GM18505 (cell line): ENCODE measurements at regions not wholly inside any gene's neighbourhood (a gene's known extent, or its start where the extent isn't known, plus 50 kb on each side); places are given as distances from the start of the nearest gene placed in this dataset.
"Not testable (repeated sequence)": the region's sequence is repeated elsewhere in the genome, so short reads cannot be mapped to it uniquely, and the experiment has no call there.

Experiments used
- ATAC-seq: cut with Tn5 transposase; IDR thresholded peaks from one replicate; pipeline ENCODE4 v1.9.1; 2021; ENCODE audit not compliant: unreplicated experiment
- POLR2A ChIP-seq: IDR thresholded peaks from 4 replicates; pipeline ENCODE4 v1.6.1; 2011; ENCODE audit warnings: borderline replicate concordance; ENCODE audit not compliant: insufficient read depth, insufficient read length; ENCODE audit errors: extremely low read depth

- no peak for ATAC-seq
- no peak for TF ChIP-seq POLR2A
Measured at GRCh38 chr5:60463179-60463868, 236.6 kb downstream of the DEPDC1B start.

GRCh38 chr5:60458666-60459065 is 241.3 kb downstream of the DEPDC1B start:
- ATAC-seq = no peak
- TF ChIP-seq POLR2A = no peak

- ATAC-seq = no peak
- TF ChIP-seq POLR2A = no peak
Measured at GRCh38 chr5:60457233-60457632, 242.7 kb downstream of the DEPDC1B start.

GRCh38 chr5:60455589-60455988 is 244.4 kb downstream of the DEPDC1B start:
- no peak for TF ChIP-seq POLR2A
- no peak for ATAC-seq

- not testable (repeated sequence) for ATAC-seq
Measured at GRCh38 chr5:60454277-60454676, 245.7 kb downstream of the DEPDC1B start.

- ATAC-seq = no peak
- no peak for TF ChIP-seq POLR2A
Measured at GRCh38 chr5:60453186-60453976, 246.6 kb downstream of the DEPDC1B start.

GRCh38 chr5:60448600-60448999 is 251.4 kb downstream of the DEPDC1B start:
- ATAC-seq = no peak
- no peak for TF ChIP-seq POLR2A

GRCh38 chr5:60447488-60447920 is 252.5 kb downstream of the DEPDC1B start:
- no peak for ATAC-seq
- TF ChIP-seq POLR2A = no peak

GRCh38 chr5:60446917-60447316 is 253.0 kb downstream of the DEPDC1B start:
- TF ChIP-seq POLR2A = no peak
- ATAC-seq = no peak

GRCh38 chr5:60445921-60446320 is 254.0 kb downstream of the DEPDC1B start:
- TF ChIP-seq POLR2A = no peak
- ATAC-seq = no peak

- TF ChIP-seq POLR2A = no peak
Measured at GRCh38 chr5:60445427-60445826, 254.5 kb downstream of the DEPDC1B start.

GRCh38 chr5:60444661-60445360 is 255.2 kb downstream of the DEPDC1B start:
- no peak for ATAC-seq
- TF ChIP-seq POLR2A = no peak

More at GRCh38 chr5:60445427-60445826, 254.5 kb downstream of the DEPDC1B start:
- no peak for ATAC-seq

GRCh38 chr5:60439552-60439951 is 260.4 kb downstream of the DEPDC1B start:
- no peak for ATAC-seq
- no peak for TF ChIP-seq POLR2A
